GM10266 (cell line): ENCODE measurements at regions not wholly inside any gene's neighbourhood (a gene's known extent, or its start where the extent isn't known, plus 50 kb on each side); places are given as distances from the start of the nearest gene placed in this dataset.

Experiments used
- DNase-seq: peaks from one replicate; pipeline ENCODE4 v3.0.0; 2012; ENCODE audit errors: extremely low spot score
- TF ChIP-seq, protein P1 (sequence below): IDR thresholded peaks from 2 replicates; pipeline ENCODE4 v1.5.1; 2012; ENCODE audit warnings: mild to moderate bottlenecking, low read depth; ENCODE audit not compliant: control insufficient read depth, insufficient read depth; ENCODE audit errors: missing control alignments

DNA sequence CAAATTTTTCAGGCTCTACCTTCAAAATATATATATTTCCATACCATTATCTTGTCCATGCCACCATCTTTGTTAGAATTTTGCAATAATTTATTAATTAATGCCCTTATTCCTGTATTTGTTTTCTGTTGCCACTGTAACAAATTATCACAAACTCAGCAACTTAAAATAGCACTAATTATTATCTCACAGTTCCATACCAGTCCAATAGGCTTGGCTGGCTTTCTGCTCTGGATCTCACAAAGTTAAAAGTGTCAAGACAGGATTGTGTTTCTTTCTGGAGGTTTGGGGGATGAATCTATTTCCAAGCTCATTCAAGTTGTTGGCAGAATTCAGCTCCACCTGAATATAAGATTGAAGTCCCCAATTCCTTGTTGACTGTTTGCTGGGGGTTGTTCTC lies 58.6 kb upstream of the SLC38A4 start:
- TF ChIP-seq, protein P1, sequence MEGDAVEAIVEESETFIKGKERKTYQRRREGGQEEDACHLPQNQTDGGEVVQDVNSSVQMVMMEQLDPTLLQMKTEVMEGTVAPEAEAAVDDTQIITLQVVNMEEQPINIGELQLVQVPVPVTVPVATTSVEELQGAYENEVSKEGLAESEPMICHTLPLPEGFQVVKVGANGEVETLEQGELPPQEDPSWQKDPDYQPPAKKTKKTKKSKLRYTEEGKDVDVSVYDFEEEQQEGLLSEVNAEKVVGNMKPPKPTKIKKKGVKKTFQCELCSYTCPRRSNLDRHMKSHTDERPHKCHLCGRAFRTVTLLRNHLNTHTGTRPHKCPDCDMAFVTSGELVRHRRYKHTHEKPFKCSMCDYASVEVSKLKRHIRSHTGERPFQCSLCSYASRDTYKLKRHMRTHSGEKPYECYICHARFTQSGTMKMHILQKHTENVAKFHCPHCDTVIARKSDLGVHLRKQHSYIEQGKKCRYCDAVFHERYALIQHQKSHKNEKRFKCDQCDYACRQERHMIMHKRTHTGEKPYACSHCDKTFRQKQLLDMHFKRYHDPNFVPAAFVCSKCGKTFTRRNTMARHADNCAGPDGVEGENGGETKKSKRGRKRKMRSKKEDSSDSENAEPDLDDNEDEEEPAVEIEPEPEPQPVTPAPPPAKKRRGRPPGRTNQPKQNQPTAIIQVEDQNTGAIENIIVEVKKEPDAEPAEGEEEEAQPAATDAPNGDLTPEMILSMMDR = no peak

DNA sequence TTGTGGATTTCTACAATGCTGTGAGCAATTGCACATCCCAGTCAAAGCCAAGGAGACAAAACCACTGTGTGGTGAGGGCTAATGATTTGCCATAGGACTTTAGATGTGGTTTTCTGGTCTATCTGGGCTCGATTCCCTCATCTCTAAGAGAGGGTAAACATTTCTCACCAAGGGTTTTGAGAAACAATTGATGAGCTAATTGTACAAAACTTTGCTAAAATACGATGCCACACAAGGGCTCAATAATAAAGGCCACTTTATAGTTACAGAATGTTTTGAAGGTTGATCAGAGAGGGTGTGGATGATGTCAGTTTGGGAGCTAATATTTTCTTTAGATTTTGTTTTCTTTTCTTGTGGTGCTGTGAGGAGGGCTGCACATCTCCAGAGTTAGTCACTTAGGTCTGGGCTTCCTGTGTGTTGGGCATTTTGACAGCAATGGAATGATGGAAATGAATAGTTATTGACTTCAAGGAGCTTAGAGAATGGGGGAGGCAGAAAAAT lies 60.8 kb upstream of the SLC38A4 start:
- DNase-seq = no peak
- TF ChIP-seq, protein P1 = no peak

More for the DNA sequence above, 58.6 kb upstream of the SLC38A4 start:
- no peak for DNase-seq

DNA sequence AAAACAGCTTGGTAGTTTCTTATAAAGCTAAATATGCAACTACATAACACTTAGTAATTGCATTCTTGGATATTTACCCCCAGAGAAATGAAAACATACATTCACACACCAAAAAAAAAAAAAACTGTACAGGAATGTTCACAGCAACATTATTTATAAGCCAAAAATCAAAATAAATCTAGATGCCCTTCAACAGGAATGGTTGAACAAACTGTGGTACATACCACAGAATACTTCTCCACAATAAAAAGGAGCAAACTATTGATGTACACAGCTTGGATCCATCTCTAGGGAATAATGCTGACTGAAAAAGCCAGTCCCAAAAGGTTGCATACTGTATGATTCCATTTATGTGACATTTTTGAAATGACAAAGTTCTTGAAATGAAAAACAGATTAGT lies 62.1 kb upstream of the SLC38A4 start:
- no peak for DNase-seq
- TF ChIP-seq, protein P1 = no peak

DNA sequence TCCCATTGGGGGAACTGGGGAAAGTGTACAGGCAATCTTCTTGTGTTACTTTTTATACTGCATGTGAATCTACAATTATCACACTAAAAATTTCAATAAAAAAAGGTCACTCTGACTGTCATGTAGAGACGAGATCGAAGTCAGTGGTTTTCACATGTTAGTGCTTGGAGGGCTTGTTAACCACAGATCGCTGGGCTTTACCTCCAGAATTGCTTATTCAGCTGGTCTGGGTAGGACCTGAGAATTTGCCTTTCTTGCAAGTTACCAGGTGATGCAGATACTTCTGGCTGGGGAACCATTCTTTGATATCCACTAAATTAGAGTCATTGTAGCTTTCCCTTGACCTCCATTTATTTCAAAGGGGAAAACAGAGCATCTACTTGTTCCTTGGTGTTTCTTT lies 62.8 kb upstream of the SLC38A4 start:
- TF ChIP-seq, protein P1 = no peak
- DNase-seq = no peak

GRCh38 chr12:46891306-46891705 lies 65.5 kb upstream of the SLC38A4 start:
- no peak for DNase-seq
- TF ChIP-seq, protein P1 = no peak

GRCh38 chr12:46892034-46892705 lies 66.4 kb upstream of the SLC38A4 start:
- TF ChIP-seq, protein P1 = no peak
- DNase-seq = no peak

GRCh38 chr12:46892887-46893286 lies 67.1 kb upstream of the SLC38A4 start:
- DNase-seq = no peak
- TF ChIP-seq, protein P1 = no peak
